HG03139 (cell line): ENCODE measurements at regions not wholly inside any gene's neighbourhood (a gene's known extent, or its start where the extent isn't known, plus 50 kb on each side); places are given as distances from the start of the nearest gene placed in this dataset.

Source experiments
- ATAC-seq: cut with Tn5 transposase; IDR thresholded peaks from one replicate; pipeline ENCODE4 v1.9.1; 2021; ENCODE audit not compliant: unreplicated experiment

DNA sequence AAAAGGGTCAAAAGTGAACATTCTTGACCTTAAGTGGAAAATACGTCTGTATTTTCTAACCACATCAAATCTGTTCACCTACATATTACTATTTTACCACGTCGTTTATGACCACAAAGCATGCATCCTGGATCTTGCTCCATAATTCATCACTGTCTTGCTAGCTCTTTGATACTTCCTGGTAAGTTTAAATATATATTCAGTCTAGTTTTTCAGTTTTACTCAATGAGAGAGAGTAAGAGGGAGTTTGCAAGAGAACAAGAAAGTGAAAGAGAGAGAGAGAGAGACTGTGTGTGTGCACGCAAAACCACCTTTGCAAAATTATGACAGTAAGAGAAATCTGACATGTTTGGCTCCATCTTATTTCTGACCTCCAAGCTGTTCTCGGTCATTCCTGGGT, 173.7 kb upstream of the GALNTL6 start:
- peak; percentile 88 for ATAC-seq

DNA sequence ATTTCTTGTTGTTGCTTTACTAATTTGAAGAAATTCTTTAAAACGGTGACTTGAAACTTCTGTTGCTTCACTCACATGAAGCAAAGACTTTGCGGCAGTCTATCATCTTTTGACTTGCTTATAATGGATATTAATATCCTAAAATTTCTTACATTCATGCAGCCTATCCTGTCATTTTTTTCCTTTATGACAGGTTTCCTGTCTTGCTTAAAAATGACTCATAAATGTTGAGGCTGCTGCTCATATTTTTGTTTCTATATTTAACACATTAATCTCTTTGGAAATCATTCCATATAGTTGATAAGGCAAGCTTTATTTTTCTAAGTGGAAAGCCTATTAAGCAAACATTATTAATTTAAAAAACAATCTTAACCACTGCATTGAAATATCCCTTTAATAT, 176.6 kb upstream of the GALNTL6 start:
- no peak for ATAC-seq

DNA sequence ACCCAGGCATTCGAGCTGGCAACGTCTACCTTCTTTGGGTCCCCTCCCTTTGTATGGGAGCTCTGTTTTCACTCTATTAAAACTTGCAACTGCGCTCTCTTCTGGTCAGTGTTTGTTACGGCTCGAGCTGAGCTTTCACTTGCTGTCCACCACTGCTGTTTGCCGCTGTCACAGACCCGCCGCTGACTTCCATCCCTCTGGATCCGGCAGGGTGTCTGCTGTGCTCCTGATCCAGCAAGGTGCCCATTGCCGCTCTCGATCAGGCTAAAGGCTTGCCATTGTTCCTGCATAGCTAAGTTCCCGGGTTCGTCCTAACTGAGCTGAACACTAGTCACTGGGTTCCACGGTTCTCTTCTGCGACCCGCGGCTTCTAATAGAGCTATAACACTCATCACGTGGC, 183.5 kb upstream of the GALNTL6 start:
- ATAC-seq = no peak

DNA sequence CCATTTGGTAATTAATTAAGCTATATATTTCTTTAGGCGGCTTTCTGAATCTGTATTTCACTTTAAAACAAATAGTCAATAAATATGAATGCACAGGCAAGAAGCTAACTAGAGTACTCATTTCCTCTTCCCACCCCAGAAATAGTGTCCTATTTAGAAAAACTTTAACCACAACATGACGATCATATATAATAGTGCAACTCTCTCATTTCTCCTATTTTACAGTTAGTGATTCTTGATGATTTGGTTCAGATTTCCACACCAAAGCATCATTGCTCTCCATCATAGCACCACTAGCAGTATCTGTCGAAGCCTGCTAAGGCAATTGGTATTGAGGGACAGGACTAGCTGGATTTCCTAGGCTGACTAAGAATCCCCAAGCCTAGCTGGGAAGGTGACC, 184.0 kb upstream of the GALNTL6 start:
- peak; percentile 90 for ATAC-seq

DNA sequence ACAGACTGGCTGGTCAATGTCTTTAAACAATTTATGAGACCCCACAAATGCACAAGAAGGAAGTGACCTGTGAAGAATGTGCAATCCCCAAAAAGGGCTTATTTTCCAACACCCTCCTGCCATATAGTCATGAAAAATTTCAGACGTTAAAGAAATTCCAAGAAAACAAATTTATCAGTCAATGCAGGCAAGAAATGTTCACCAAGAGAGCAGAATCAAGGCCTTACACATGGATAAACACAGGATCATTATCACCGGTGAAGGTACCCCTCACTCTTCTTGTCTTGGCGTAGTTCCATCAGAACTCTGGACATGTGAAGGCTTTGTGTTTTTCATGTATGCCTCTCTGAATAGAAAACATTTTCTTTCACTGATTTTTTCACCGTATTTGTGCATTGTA, 186.7 kb upstream of the GALNTL6 start:
- ATAC-seq = no peak

DNA sequence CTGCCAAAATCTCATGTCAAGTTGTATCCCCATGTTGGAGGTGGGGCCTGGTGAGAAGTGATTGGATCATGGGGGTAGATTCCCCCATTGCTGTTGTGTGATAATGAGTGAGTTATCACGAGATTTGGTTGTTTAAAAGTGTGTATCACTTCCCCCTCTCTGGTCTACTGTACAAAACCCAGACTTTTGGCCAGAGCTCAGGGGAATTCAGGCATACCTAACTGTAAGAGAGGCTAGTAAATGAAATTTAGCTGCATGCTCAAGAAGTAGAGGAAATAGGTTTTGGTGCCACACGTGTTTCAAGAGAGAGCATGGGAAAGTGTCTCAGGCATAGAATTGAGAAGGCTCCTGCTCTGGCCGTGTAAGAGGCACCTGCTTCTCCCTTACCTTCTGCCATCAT, 190.5 kb upstream of the GALNTL6 start:
- peak; percentile 52 for ATAC-seq

DNA sequence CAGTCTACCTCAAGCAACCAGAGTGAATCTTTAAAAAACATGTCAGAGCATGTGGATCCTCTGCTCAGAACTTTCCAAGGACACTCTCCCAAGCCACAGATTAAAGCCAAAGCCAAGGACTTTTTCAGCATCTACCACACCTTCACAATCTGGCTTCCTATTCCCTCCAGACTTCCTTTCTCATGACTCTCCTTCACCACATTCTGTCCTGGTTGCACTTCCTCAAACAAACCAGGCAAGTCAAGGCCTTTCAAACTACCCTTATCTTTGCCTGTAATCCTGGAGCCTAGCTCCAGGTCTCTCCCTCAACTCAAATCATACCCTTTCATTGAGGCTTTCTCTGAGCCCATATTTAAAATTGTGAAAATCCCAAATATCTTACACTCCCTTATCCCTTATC, 191.6 kb upstream of the GALNTL6 start:
- ATAC-seq = no peak

DNA sequence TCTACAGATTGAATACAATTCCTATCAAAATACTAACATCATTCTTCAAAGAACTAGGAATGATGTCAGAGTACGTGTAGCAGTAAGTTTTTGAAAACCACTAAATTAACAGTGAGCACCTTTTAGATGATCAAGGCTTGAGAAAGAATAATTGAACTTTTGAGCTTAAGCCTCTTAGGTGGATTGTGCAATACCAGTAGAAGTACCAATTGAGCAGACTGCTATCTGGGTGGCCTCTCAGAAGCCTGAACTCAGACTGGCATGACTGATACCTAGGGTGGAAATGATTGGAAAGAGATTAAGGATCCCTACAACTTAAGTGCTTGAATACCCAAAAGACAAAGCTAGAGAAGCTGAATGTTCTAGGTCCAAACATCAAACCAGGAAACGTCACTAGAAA, 200.3 kb upstream of the GALNTL6 start:
- ATAC-seq = no peak

DNA sequence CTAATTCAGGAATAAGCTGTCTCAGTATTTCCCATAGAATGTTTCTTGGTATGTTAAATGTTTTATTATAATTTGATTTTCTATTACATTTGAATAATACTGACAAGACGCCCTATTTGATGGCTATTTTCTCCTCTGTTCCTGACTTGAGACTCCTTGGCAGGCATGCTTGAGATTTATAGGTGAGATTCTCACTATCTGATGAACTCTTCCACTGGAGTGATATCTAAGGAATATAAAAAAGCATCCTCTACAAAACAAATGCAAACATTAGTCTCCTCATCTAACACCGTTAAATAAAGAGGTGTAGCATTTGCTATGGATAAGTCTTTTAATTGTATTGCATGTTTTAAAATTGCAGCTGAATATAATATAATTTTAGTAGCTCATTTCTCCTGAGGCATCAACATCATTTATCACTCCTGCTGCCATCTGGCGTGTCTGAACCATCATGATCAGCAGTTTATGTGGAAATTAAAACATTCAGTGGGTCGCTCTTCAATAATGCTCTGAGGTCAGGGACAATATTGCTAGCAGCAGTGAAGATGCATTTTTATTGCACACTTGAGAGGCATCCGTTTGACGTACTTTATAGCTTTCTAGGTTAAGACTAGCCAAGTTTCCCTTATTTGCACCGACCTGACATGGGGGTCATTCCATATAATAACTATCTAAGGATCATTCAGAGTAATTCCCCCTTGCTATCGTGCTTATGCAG, 210.4 kb upstream of the GALNTL6 start:
- ATAC-seq = no peak

DNA sequence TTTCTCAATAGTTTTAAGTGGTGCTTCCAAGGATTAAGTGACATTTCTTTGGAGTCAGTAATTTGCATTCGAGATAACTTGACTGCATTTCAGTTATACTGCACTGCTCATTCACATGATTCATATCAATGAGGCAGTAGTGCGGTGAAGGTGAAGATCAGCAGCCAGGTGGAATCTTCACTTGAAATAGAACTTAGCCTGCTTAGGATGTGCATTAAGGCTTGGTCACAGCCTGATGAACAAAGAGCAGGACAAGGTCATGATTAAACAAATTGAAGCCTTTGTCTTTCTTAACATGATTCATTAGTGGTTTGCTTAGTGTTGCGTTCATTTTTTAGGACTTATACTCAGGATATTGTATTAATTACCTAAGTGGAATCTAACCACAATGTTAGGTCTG, 212.1 kb upstream of the GALNTL6 start:
- ATAC-seq = no peak

DNA sequence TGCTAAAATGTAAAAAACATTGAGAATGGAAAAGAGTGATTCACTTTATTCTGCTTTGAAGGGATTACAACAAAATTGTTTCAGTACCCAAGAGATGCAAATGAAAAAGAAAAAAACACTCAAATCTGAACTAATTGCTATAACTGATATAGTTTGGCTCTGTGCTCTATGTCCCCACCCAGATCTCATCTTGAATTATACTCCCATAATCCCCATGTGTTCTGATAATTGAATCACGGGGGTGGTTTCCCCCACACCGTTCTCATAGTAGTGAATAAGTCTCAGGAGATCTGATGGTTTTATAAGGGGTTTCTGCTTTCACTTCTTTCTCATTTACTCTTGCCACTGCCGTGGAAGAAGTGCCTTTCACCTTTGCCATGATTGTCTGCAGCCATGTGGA, 213.6 kb upstream of the GALNTL6 start:
- no peak for ATAC-seq

DNA sequence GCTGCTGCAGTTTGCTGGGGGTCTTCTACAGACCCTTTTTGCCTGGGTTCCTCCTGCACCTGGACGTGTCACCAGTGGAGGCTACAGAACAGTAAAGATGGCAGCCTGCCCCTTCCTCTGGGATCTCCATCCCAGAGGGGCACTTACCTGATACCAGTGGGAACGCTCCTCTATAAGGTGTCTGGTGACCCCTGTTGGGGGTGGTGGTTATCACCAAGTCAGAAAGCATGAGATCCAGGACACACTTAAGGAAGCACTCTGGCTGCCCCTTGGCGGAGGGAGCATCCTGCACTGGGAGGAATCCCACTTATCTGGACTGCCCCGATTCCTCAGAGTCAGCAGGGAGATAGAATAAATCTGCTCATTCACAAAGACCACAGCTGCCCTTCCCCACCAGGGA, 218.9 kb upstream of the GALNTL6 start:
- ATAC-seq = no peak

DNA sequence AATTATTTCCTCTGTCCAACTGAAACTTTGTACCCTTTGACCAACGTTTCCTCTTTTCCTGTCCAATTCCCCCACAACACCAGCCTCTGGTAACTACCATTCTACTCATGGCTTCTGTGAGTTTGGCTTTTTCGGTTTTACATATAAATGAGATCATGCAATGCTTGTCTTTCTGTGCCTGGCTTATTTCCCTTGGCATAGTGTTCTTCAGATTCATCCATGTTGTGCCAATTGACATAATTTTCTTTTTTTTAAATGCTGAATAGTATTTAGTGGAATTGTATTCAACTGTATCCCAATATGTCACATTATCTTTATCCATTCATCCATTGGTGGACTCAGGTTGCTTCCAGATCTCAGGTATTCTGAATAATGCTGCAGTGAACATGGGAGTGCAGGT, 222.5 kb upstream of the GALNTL6 start:
- no peak for ATAC-seq

DNA sequence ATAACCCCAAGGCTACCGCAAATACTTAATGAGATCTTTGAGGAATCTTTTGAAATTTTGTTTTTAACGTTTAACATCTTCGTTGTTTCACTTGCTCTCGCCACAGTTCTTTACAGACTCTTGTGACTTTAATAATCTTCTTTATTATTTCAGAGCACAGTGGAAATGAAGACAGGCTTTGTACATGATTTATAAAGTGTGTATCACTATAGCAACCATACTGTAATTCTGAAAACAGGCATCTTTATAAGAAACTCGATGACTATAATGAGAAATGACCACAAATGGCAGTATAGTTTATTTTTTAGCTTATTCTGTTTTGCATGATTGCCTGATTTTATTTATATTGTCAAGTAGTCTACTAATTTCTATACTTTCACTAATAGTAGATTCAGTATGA, 224.4 kb upstream of the GALNTL6 start:
- no peak for ATAC-seq

DNA sequence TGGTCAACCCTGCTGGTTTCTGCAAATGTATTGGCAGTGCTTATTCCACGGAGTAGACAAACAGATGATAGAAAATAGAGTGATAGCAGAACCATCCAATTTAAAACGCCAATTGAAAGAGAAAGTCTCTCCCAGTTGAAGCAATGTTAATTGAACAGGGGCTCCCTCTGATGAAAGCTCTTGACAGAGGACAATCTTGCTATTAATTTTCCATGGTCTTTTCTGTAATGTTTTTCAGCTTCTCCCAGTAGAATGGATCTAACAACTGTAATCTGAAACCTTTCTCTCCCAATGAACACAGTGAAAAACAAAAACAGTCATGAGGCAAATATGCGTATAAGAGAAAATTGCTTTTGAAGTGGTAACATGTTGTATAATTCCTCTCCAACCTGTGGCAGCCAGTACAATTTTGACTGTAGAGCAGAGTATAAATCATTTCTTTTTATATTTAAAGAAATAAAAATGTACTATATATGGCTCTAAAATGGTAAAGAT, 225.1 kb upstream of the GALNTL6 start:
- no peak for ATAC-seq

DNA sequence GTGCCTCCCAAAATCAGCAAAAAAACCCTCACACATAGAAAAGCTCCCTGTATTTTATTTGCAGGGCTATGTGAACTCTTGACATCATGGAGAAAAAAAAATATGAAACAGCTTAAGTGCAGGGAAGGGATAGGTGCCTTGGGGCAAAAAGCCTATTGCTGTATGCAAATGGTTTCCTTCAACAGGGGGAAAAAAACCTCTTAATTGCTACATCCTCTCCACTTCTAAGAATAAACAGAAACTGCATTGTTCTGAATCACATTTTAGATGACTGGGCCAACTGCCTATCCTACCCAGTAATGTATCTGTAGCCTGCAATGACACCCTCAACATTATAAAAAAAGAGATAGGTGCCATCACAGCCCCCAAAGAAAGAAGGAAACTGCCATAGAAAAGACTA, 229.4 kb upstream of the GALNTL6 start:
- no peak for ATAC-seq

DNA sequence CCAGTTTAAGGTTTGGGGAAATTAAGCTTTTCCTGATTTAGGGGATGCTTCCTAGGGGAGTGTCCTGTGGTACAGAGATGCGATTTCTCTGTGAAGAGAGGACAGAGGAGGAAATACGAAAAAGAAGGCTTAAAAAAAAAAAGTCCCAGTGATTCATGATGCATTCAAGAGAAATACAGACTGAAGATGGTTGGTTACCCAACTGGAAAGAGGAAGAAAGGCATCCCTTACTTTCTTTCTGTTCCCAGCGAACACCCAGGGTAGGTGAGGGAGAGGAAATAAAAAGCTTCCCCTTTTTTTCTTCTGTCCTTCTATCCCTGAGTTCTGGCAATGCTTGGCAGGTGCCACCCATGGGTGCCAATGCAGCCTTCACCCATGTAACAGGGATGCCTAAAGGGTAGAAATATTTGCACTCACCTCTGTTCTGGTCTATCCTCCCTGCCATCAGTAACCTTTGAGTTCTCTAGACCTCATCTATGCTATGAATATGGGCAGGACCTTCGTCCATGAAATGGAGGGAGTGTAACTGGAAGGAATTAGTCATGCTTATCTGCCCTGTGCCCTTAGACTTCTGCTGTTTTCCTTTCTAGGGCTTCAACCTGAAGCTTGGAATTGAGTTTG, 230.1 kb upstream of the GALNTL6 start:
- ATAC-seq = no peak

DNA sequence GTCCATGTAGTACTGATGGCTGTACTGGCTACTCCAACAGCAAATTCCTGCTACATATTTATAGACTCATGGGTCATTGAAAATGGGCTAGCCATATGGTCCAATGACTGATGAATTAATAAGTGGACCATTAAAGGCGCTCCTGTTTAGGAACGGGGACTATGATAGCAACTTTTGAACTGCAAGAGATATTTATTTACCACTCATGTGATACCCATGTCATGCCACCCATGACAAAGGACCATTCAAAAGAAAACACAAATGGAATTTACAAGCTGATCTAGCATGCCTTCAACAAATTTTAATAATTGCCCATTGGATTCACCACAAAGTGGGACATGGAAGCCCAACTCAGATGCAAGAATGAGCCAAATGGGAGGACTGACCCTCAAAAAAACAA, 240.0 kb upstream of the GALNTL6 start:
- ATAC-seq = no peak

DNA sequence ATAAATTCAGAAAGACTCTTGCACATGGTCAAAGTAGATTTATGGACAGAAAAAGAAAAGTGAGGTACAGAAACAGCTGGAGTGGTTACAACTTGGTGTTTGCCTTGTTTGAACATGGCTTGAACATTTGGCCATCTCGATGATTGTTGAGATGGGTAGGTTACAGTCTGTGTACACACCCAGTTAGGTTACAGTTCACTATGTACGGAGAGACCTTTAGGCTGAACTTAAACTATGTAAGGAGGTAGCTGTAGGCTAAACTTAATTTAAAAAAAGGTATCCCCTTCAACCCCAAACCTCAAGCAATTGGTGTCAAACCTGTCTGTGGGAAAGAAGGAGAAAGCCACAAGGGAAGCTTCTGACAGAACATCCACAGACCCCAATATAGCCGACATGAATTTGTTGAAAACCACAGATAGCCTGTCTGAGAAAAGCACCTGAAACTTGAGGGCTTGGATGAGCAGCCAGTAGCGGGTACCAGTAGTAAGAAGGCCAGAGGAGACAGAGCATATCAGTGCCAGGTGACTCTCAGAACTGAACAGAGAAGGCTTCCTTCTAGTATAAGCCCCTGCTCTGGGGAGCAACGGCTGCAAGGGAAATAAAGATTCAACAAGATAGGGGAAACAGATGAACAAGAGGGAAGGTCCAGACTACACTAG, 247.9 kb upstream of the GALNTL6 start:
- ATAC-seq = peak; percentile 71

DNA sequence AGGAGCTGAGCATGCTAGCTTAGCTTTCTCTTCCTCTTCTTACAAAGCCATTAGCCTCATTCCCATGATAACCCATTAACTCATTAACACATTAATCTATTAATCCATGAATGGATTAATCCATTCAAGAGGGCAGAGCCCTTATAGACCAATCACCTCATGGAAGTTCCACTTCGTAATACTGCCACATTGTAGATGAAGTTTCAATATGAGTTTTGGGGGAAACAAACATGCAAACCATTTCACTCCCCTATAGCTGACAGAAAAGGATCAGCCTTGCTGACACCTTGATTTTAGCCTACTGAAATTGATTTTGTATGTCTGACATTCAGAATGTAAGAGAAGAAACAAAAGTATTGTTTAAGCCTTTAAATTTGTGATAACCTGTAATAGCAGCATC, 251.8 kb upstream of the GALNTL6 start:
- ATAC-seq = no peak

DNA sequence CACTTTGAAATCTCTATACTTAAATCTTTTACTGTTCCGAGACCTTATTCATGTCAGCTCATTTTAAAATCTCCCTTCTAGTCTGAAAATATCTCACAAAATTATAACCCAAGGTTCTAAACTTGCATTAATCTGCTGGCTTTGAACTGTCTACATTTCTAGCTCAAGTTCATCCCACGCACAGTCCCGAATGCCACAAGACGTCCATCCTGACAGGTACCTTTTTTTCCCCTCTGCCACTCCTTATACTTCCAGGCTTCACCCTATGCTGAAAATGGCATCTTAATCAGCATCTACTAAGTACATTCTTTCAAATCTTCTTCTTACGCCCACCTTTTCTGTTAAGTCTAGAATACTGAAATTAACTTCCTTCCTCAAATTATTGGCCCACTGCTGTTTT, 259.2 kb upstream of the GALNTL6 start:
- ATAC-seq = no peak

DNA sequence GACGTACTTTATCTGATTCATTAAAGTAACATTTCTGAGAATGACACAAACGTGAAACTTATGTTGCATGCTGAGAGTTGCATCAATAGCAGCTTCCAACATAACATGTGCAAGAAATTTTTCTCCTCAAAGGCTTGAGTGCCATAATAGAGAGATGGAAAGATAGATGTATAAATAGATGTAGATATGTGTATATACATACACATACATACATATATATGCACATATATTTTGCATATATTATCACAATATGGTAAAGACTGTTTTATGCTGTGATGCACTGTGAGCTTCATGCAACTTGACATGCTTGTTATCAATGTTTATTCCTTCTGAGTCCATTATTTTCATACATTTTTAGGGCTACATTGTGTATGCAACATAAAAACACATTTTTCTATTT, 270.6 kb upstream of the GALNTL6 start:
- ATAC-seq = no peak
